ENCODE measurements at regions not wholly inside any gene's neighbourhood (a gene's known extent, or its start where the extent isn't known, plus 50 kb on each side); places are given as distances from the start of the nearest gene placed in this dataset.

- Histone ChIP-seq H3K4me1 (no peaks in the 10 kb centered on the region), H3K27ac (no peak overlapping the region), H3K36me3 (no peaks in the 10 kb centered on the region), H3K9me3 (no peaks in the 10 kb centered on the region), H3K4me3 (no peak overlapping the region), H3K27me3 (no peaks in the 10 kb centered on the region)
- no peak for DNase-seq (ENCODE audit: low spot score in 2 of 2)
- TF ChIP-seq CTCF (IDR thresholded peaks at IDR 0.05): no peak
- intact Hi-C loops (cut with DNase I): no loop called here
Observed at GRCh38 chr6:145305670-145306069, 429.6 kb downstream of the EPM2A start.

- Histone ChIP-seq H3K9me3 (no peaks in the 10 kb centered on the region), H3K4me3 (no peak overlapping the region), H3K27me3 (no peaks in the 10 kb centered on the region), H3K27ac (no peak overlapping the region), H3K4me1 (no peaks in the 10 kb centered on the region), H3K36me3 (no peaks in the 10 kb centered on the region)
- intact Hi-C loops (cut with DNase I): no loop called here
- no peak for DNase-seq (ENCODE audit: low spot score in 2 of 2)
- TF ChIP-seq CTCF (IDR thresholded peaks at IDR 0.05): no peak
Observed at GRCh38 chr6:145306489-145306888, 428.8 kb downstream of the EPM2A start.

- intact Hi-C loops (cut with DNase I): no loop called here
- no peaks in the 10 kb centered on the region for H3K4me1 ChIP-seq
- DNase-seq (ENCODE audit: low spot score in 2 of 2): no peak
- H3K9me3 ChIP-seq: no peaks in the 10 kb centered on the region
- H3K27me3 ChIP-seq: no peaks in the 10 kb centered on the region
- TF ChIP-seq CTCF (IDR thresholded peaks at IDR 0.05): no peak
- H3K4me3 ChIP-seq: no peak overlapping the region
- H3K36me3 ChIP-seq: no peaks in the 10 kb centered on the region
- H3K27ac ChIP-seq: no peak overlapping the region
Observed at GRCh38 chr6:145309842-145310535, 425.3 kb downstream of the EPM2A start.

GRCh38 chr6:145312481-145312880, 422.8 kb downstream of the EPM2A start:
- TF ChIP-seq CTCF (IDR thresholded peaks at IDR 0.05): no peak
- no peak overlapping the region for H3K27ac ChIP-seq
- no peak overlapping the region for H3K4me3 ChIP-seq
- intact Hi-C loops (cut with DNase I): no loop called here
- DNase-seq (ENCODE audit: low spot score in 2 of 2): no peak
- no peaks in the 10 kb centered on the region for H3K9me3 ChIP-seq
- H3K36me3 ChIP-seq: no peaks in the 10 kb centered on the region
- H3K4me1 ChIP-seq: no peaks in the 10 kb centered on the region
- H3K27me3 ChIP-seq: no peaks in the 10 kb centered on the region

GRCh38 chr6:145313041-145313855, 422.1 kb downstream of the EPM2A start:
- Histone ChIP-seq H3K27me3 (no peaks in the 10 kb centered on the region), H3K9me3 (no peaks in the 10 kb centered on the region), H3K27ac (no peak overlapping the region), H3K4me3 (no peak overlapping the region), H3K4me1 (no peaks in the 10 kb centered on the region), H3K36me3 (no peaks in the 10 kb centered on the region)
- DNase-seq (ENCODE audit: low spot score in 2 of 2): no peak
- no peak for TF ChIP-seq CTCF (IDR thresholded peaks at IDR 0.05)
- intact Hi-C loops (cut with DNase I): no loop called here

All from ascending aorta (tissue), 2 donors.